Fibroblast of gingiva (primary cell): ENCODE measurements at regions not wholly inside any gene's neighbourhood (a gene's known extent, or its start where the extent isn't known, plus 50 kb on each side); places are given as distances from the start of the nearest gene placed in this dataset.
A peak's percentile ranks its signal among the peaks of the same experiment; 100 is the strongest.

Experiments used
- DNase-seq: peaks from one replicate; pipeline ENCODE4 v3.0.0-alpha.2; 2011; ENCODE audit warnings: low read depth

- DNase-seq = no peak
Observed at GRCh38 chr12:124396544-124397398, 101.9 kb downstream of the RFLNA start.

GRCh38 chr12:124395986-124396385, 101.1 kb downstream of the RFLNA start:
- DNase-seq = peak; percentile 38

- DNase-seq = no peak
Observed at GRCh38 chr12:124395284-124395752, 100.4 kb downstream of the RFLNA start.

GRCh38 chr12:124394462-124395128, 99.7 kb downstream of the RFLNA start:
- no peak for DNase-seq

- DNase-seq = no peak
Observed at GRCh38 chr12:124393831-124394230, 98.9 kb downstream of the RFLNA start.

GRCh38 chr12:124393414-124393790, 98.5 kb downstream of the RFLNA start:
- DNase-seq = no peak

- peak; percentile 94 for DNase-seq
Observed at GRCh38 chr12:124392667-124393413, 97.9 kb downstream of the RFLNA start.

GRCh38 chr12:124392271-124392666, 97.4 kb downstream of the RFLNA start:
- peak; percentile 41 for DNase-seq

GRCh38 chr12:124391340-124392261, 96.7 kb downstream of the RFLNA start:
- DNase-seq = no peak

GRCh38 chr12:124390442-124391097, 95.7 kb downstream of the RFLNA start:
- DNase-seq = peak; percentile 69

GRCh38 chr12:124389725-124390441, 95.0 kb downstream of the RFLNA start:
- no peak for DNase-seq

- DNase-seq = peak; percentile 88
Observed at GRCh38 chr12:124389138-124389724, 94.3 kb downstream of the RFLNA start.

- peak; percentile 91 for DNase-seq
Observed at GRCh38 chr12:124388679-124389137, 93.8 kb downstream of the RFLNA start.

GRCh38 chr12:124388038-124388671, 93.3 kb downstream of the RFLNA start:
- no peak for DNase-seq

GRCh38 chr12:124387528-124387911, 92.6 kb downstream of the RFLNA start:
- no peak for DNase-seq

GRCh38 chr12:124386661-124387527, 92.0 kb downstream of the RFLNA start:
- DNase-seq = no peak

GRCh38 chr12:124386059-124386458, 91.2 kb downstream of the RFLNA start:
- no peak for DNase-seq
